SK-N-SH treated with all-trans-retinoic acid at 6 μM for 48 hours (cell line): ENCODE measurements at regions not wholly inside any gene's neighbourhood (a gene's known extent, or its start where the extent isn't known, plus 50 kb on each side); places are given as distances from the start of the nearest gene placed in this dataset.

ENCODE experiments used
- ARNTL ChIP-seq: fragments of 450-650 bp; formaldehyde crosslinking; IDR thresholded peaks from 2 replicates; pipeline ENCODE4 v1.5.0; 2020; ENCODE audit warnings: low read depth, mild to moderate bottlenecking, moderate library complexity, borderline replicate concordance
- CSDC2 ChIP-seq: fragments of 250-450 bp; sonication (Bioruptor Pico); IDR thresholded peaks from 2 replicates; pipeline ENCODE4 v1.5.0; 2020; ENCODE audit warnings: mild to moderate bottlenecking, moderate library complexity
- GLIS3 ChIP-seq: fragments of 250-450 bp; sonication (Bioruptor Pico); IDR thresholded peaks from 2 replicates; pipeline ENCODE4 v1.5.0; 2020; ENCODE audit warnings: mild to moderate bottlenecking, moderate library complexity
- ZC3H10 ChIP-seq: fragments of 250-450 bp; sonication (Bioruptor Pico); IDR thresholded peaks from 2 replicates; pipeline ENCODE4 v1.5.1; 2021; ENCODE audit warnings: mild to moderate bottlenecking, moderate library complexity
- ZFP3 ChIP-seq: fragments of 250-450 bp; sonication (Bioruptor Pico); IDR thresholded peaks from 2 replicates; pipeline ENCODE4 v1.5.0; 2020; ENCODE audit warnings: mild to moderate bottlenecking, moderate library complexity
- ZNF70 ChIP-seq: fragments of 450-650 bp; formaldehyde crosslinking; IDR thresholded peaks from 2 replicates; pipeline ENCODE4 v1.5.0; 2020; ENCODE audit warnings: mild to moderate bottlenecking, moderate library complexity
- TF ChIP-seq, protein P1 (sequence below): fragments of 250-450 bp; sonication (Bioruptor Pico); IDR thresholded peaks from 2 replicates; pipeline ENCODE4 v1.8.0; 2020; ENCODE audit warnings: mild to moderate bottlenecking, moderate library complexity, borderline replicate concordance
- TF ChIP-seq, protein P2 (sequence below): fragments of 250-450 bp; sonication (Bioruptor Pico); IDR thresholded peaks from 2 replicates; pipeline ENCODE4 v1.5.1; 2021; ENCODE audit warnings: mild to moderate bottlenecking, moderate library complexity

DNA sequence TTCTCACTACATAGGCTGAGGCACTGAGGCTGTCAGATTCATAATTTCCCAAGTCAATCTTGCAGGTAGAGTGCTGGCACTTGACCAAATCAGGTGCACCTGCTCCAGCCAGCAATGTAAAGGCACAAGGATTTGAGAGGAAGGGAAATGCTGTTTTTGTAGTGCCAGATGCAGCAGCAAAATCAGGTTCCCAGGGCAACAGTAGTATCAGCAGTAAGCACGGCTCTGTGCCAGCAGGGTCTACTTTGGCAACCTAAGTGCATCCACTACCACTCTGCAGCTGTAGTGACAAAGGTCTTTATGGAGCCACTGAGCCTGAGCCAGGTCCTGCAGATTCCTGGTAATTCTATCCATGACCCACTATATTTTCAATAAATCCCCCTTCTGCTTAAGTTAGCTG, 329.5 kb downstream of the TPBG start:
- TF ChIP-seq ARNTL: no peak
- TF ChIP-seq ZNF70 (CRISPR knock-in tag): no peak
- TF ChIP-seq, protein P1, sequence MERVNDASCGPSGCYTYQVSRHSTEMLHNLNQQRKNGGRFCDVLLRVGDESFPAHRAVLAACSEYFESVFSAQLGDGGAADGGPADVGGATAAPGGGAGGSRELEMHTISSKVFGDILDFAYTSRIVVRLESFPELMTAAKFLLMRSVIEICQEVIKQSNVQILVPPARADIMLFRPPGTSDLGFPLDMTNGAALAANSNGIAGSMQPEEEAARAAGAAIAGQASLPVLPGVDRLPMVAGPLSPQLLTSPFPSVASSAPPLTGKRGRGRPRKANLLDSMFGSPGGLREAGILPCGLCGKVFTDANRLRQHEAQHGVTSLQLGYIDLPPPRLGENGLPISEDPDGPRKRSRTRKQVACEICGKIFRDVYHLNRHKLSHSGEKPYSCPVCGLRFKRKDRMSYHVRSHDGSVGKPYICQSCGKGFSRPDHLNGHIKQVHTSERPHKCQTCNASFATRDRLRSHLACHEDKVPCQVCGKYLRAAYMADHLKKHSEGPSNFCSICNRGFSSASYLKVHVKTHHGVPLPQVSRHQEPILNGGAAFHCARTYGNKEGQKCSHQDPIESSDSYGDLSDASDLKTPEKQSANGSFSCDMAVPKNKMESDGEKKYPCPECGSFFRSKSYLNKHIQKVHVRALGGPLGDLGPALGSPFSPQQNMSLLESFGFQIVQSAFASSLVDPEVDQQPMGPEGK (CRISPR knock-in tag): no peak
- TF ChIP-seq ZC3H10 (CRISPR knock-in tag): no peak
- no peak for TF ChIP-seq CSDC2 (CRISPR knock-in tag)
- TF ChIP-seq, protein P2, sequence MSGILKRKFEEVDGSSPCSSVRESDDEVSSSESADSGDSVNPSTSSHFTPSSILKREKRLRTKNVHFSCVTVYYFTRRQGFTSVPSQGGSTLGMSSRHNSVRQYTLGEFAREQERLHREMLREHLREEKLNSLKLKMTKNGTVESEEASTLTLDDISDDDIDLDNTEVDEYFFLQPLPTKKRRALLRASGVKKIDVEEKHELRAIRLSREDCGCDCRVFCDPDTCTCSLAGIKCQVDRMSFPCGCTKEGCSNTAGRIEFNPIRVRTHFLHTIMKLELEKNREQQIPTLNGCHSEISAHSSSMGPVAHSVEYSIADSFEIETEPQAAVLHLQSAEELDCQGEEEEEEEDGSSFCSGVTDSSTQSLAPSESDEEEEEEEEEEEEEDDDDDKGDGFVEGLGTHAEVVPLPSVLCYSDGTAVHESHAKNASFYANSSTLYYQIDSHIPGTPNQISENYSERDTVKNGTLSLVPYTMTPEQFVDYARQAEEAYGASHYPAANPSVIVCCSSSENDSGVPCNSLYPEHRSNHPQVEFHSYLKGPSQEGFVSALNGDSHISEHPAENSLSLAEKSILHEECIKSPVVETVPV (CRISPR knock-in tag): no peak
- no peak for TF ChIP-seq ZFP3 (CRISPR knock-in tag)
- no peak for TF ChIP-seq GLIS3 (CRISPR knock-in tag)
